Mucosa of descending colon (tissue), 3 donors: ENCODE measurements at regions not wholly inside any gene's neighbourhood (a gene's known extent, or its start where the extent isn't known, plus 50 kb on each side); places are given as distances from the start of the nearest gene placed in this dataset.

Experiments used
- ATAC-seq: fragments of 200-7000 bp; cut with Tn5 transposase; one replicate; pipeline ENCODE4 v1.9.1; 2020; ENCODE audit warnings: mild to moderate bottlenecking, moderate library complexity
- DNase-seq, 3 donors: peaks; one replicate each; pipeline ENCODE4 v3.0.0-alpha.2; 2020
- H3K36me3 ChIP-seq: fragments of 200-600 bp; one replicate; pipeline ENCODE4 v1.8.0; 2021; ENCODE audit warnings: low read depth, mild to moderate bottlenecking
- H3K4me1 ChIP-seq: fragments of 200-600 bp; one replicate; pipeline ENCODE4 v1.8.0; 2021; ENCODE audit warnings: low read depth, mild to moderate bottlenecking
- H3K4me3 ChIP-seq: fragments of 200-600 bp; one replicate; pipeline ENCODE4 v1.8.0; 2021; ENCODE audit warnings: mild to moderate bottlenecking
- H3K9me3 ChIP-seq: fragments of 200-600 bp; one replicate; pipeline ENCODE4 v1.8.0; 2021; ENCODE audit warnings: mild to moderate bottlenecking
- intact Hi-C, 2 donors: fragments of 100-400 bp; cut with DNase I in 1 of 2; cut with micrococcal nuclease in 1 of 2; formaldehyde crosslinking; loops; one replicate each; pipeline versions ENCODE4 v1.11.0 to v1.11.1; 2022; cut with DNase I, micrococcal nuclease
- TF ChIP-seq, protein P1 (sequence below): fragments of 200-600 bp; IDR thresholded peaks from one replicate; pipeline ENCODE4 v1.8.0; 2022; ENCODE audit warnings: antibody characterized with exemption, mild to moderate bottlenecking
- donor health status: DM: no; HTN: no; CAD: no; lungs with moderate emphysema.
- donor health status: DM: no; HTN: no; CAD: no.
- donor health status: DM: no; HTN: yes; CAD: no.

GRCh38 chr10:28875549-28876081 is 198.3 kb downstream of the BAMBI start:
- no peaks in the 10 kb centered on the region for H3K36me3 ChIP-seq
- H3K9me3 ChIP-seq = no peaks in the 10 kb centered on the region
- DNase-seq (no peak), ATAC-seq (no peak)
- H3K4me1 ChIP-seq = peaks cover 3% of the 10 kb centered on the region
- intact Hi-C loops = no loop called here
- TF ChIP-seq, protein P1, sequence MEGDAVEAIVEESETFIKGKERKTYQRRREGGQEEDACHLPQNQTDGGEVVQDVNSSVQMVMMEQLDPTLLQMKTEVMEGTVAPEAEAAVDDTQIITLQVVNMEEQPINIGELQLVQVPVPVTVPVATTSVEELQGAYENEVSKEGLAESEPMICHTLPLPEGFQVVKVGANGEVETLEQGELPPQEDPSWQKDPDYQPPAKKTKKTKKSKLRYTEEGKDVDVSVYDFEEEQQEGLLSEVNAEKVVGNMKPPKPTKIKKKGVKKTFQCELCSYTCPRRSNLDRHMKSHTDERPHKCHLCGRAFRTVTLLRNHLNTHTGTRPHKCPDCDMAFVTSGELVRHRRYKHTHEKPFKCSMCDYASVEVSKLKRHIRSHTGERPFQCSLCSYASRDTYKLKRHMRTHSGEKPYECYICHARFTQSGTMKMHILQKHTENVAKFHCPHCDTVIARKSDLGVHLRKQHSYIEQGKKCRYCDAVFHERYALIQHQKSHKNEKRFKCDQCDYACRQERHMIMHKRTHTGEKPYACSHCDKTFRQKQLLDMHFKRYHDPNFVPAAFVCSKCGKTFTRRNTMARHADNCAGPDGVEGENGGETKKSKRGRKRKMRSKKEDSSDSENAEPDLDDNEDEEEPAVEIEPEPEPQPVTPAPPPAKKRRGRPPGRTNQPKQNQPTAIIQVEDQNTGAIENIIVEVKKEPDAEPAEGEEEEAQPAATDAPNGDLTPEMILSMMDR = no peak
- H3K4me3 ChIP-seq = no peak overlapping the region

DNA sequence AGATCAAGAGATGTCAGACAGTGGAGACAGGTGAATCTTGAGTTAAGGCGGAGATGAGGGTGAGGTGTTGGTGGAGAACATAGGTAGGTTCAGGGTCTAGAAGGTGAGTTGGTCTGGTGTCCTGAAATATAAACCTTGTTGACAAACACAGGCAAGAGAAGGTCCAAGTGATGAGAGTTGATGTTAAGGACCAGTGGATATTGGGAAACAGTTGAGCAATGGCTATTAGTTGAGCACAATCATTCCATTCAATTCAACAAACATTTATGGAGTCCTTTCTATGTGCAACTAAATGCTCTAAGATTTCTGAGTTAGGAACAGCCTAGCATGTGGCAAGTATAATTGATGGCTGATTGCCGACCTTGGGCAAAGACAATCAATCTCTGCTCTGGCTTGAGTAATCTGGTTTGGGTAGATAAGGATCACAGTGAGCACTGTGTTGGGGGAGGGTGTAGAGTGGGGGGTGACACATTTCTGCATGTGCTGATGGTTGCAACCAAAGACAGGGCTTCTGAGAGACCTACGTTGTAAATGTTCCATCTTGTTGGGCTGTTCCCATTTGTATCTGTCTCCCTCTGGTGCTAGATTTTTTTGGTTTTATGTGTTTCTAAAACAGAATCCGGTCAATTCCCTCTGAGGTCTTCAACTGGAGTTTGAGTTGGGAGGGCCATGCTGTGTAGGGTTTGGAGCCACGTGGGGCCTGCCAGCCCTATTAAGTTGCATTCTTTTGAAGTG is 201.1 kb downstream of the BAMBI start:
- DNase-seq = no peak
- Histone ChIP-seq H3K36me3 (no peaks in the 10 kb centered on the region), H3K4me1 (peaks cover 3% of the 10 kb centered on the region), H3K4me3 (no peak overlapping the region), H3K9me3 (no peaks in the 10 kb centered on the region)
- intact Hi-C loops = no loop called here
- TF ChIP-seq, protein P1 = no peak
- ATAC-seq = no peak

- ATAC-seq (no peak), DNase-seq (no peak)
- TF ChIP-seq, protein P1 = no peak
- Histone ChIP-seq H3K4me3 (no peak overlapping the region), H3K4me1 (no peaks in the 10 kb centered on the region), H3K36me3 (no peaks in the 10 kb centered on the region), H3K9me3 (no peaks in the 10 kb centered on the region)
- intact Hi-C loops = no loop called here
Observed at GRCh38 chr10:28879246-28879645, 201.9 kb downstream of the BAMBI start.

GRCh38 chr10:28879875-28880682 is 202.8 kb downstream of the BAMBI start:
- intact Hi-C loops = no loop called here
- TF ChIP-seq, protein P1 = no peak
- DNase-seq = no peak

DNA sequence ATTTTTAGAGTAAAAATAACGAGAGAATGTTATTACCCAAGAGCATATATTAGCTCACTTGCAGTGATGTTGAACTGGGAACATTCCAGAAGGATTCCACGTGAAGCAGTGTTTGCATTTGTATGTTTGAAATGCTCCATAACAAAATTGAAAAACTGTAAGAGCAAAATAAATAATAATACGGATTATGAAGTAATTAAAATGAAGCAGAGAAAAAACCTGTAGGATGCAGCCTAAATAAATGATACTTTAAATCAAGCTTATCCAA is 203.3 kb downstream of the BAMBI start:
- Histone ChIP-seq H3K9me3 (no peaks in the 10 kb centered on the region), H3K4me3 (no peak overlapping the region), H3K4me1 (no peaks in the 10 kb centered on the region), H3K36me3 (no peaks in the 10 kb centered on the region)
- no peak for DNase-seq
- intact Hi-C loops = no loop called here
- TF ChIP-seq, protein P1 = no peak
- no peak for ATAC-seq

More at GRCh38 chr10:28879875-28880682, 202.8 kb downstream of the BAMBI start:
- Histone ChIP-seq H3K36me3 (no peaks in the 10 kb centered on the region), H3K4me1 (no peaks in the 10 kb centered on the region), H3K4me3 (no peak overlapping the region), H3K9me3 (no peaks in the 10 kb centered on the region)
- no peak for ATAC-seq
